Breast epithelium (tissue), 4 donors: ENCODE measurements at regions not wholly inside any gene's neighbourhood (a gene's known extent, or its start where the extent isn't known, plus 50 kb on each side); places are given as distances from the start of the nearest gene placed in this dataset.

Experiments
- DNase-seq, 2 donors: peaks; one replicate each; pipeline ENCODE4 v3.0.0-alpha.2; 2019; ENCODE audit warnings: low spot score in 2 of 2
- H3K27ac ChIP-seq, 2 donors: fragments of 200-600 bp; sonication (generic) in 1 of 2; one replicate each; pipeline ENCODE4 v1.5.1; 2016 to 2019; ENCODE audit warnings: mild to moderate bottlenecking in 1 of 2
- H3K27me3 ChIP-seq, 2 donors: fragments of 200-600 bp; sonication (generic) in 1 of 2; one replicate each; pipeline versions ENCODE4 v1.5.1 to v1.6.0; 2017 to 2019; ENCODE audit warnings: control low read depth in 1 of 2, mild to moderate bottlenecking in 1 of 2
- H3K36me3 ChIP-seq: fragments of 200-600 bp; one replicate; pipeline ENCODE4 v1.5.1; 2019
- H3K4me1 ChIP-seq, 2 donors: fragments of 200-600 bp; sonication (generic); one replicate each; pipeline ENCODE4 v1.5.1; 2016 to 2019; ENCODE audit warnings: control low read depth in 1 of 2
- H3K4me3 ChIP-seq, 3 donors: fragments of 200-600 bp; sonication (generic); 1 replicate in 2 of 3; 2 replicates in 1 of 3; pipeline ENCODE4 v1.5.1; 2016 to 2019; ENCODE audit warnings: mild to moderate bottlenecking in 3 of 3, moderate library complexity in 2 of 3
- H3K9me3 ChIP-seq, 2 donors: fragments of 200-600 bp; sonication (generic) in 1 of 2; one replicate each; pipeline ENCODE4 v1.5.1; 2016 to 2019; ENCODE audit warnings: control low read depth in 1 of 2
- CTCF ChIP-seq, 3 donors: fragments of 450-650 bp; IDR thresholded peaks; one replicate each; pipeline ENCODE4 v1.5.1; 2016 to 2017; ENCODE audit warnings: antibody characterized with exemption in 3 of 3, mild to moderate bottlenecking in 3 of 3, moderate library complexity in 3 of 3
- POLR2A ChIP-seq: fragments of 450-650 bp; IDR thresholded peaks from one replicate; pipeline ENCODE4 v1.6.1; 2016; ENCODE audit warnings: antibody characterized with exemption, mild to moderate bottlenecking, moderate library complexity
- POLR2AphosphoS5 ChIP-seq, 3 donors: sonication (generic); formaldehyde crosslinking; IDR thresholded peaks; one replicate each; pipeline ENCODE4 v1.6.1; 2017; ENCODE audit warnings: antibody characterized with exemption in 3 of 3
- intact Hi-C: fragments of 100-400 bp; cut with DNase I; formaldehyde crosslinking; loops from one replicate; pipeline ENCODE4 v1.15.1; 2023; ENCODE audit warnings: low total_unique reads

GRCh38 chr2:238515377-238515776 lies 88.7 kb downstream of the ASB1 start:
- H3K27me3 ChIP-seq, result no peaks in the 10 kb centered on the region
- no peaks in the 10 kb centered on the region for H3K4me1 ChIP-seq
- H3K9me3 ChIP-seq, result peaks cover 12 to 23% of the 10 kb centered on the region in 2 donors
- H3K4me3 ChIP-seq, result no peak overlapping the region
- no peak for DNase-seq
- intact Hi-C loops, result no loop called here
- TF ChIP-seq POLR2A (no peak), POLR2AphosphoS5 (IDR thresholded peaks at IDR 0.05) (no peak), CTCF (IDR thresholded peaks at IDR 0.05) (no peak)
- no peaks in the 10 kb centered on the region for H3K36me3 ChIP-seq
- no peak overlapping the region for H3K27ac ChIP-seq

GRCh38 chr2:238517209-238517608 lies 90.5 kb downstream of the ASB1 start:
- intact Hi-C loops, result no loop called here
- no peak overlapping the region for H3K4me3 ChIP-seq
- no peaks in the 10 kb centered on the region for H3K4me1 ChIP-seq
- TF ChIP-seq POLR2A (no peak), CTCF (IDR thresholded peaks at IDR 0.05) (no peak), POLR2AphosphoS5 (IDR thresholded peaks at IDR 0.05) (no peak)
- no peak for DNase-seq
- no peaks in the 10 kb centered on the region for H3K27me3 ChIP-seq
- H3K9me3 ChIP-seq, result peaks cover 12 to 23% of the 10 kb centered on the region in 2 donors
- H3K36me3 ChIP-seq, result no peaks in the 10 kb centered on the region
- H3K27ac ChIP-seq, result no peak overlapping the region

GRCh38 chr2:238518172-238518820 lies 91.6 kb downstream of the ASB1 start:
- Histone ChIP-seq H3K4me3 (peak overlapping the region in 1 of 3 donors; percentile 10), H3K4me1 (no peaks in the 10 kb centered on the region), H3K9me3 (peaks cover 12 to 23% of the 10 kb centered on the region in 2 donors), H3K27ac (peak overlapping the region in 1 of 2 donors; percentile 81), H3K27me3 (no peaks in the 10 kb centered on the region), H3K36me3 (no peaks in the 10 kb centered on the region)
- TF ChIP-seq POLR2AphosphoS5 (IDR thresholded peaks at IDR 0.05) (peak in 2 of 3 donors; percentile 31 to 90), CTCF (IDR thresholded peaks at IDR 0.05) (no peak), POLR2A (no peak)
- intact Hi-C loops, result no loop called here
- DNase-seq, result no peak

- no peaks in the 10 kb centered on the region for H3K27me3 ChIP-seq
- peaks cover 12 to 23% of the 10 kb centered on the region in 2 donors for H3K9me3 ChIP-seq
- H3K27ac ChIP-seq, result peak overlapping the region in 1 of 2 donors; percentile 81
- TF ChIP-seq POLR2AphosphoS5 (IDR thresholded peaks at IDR 0.05) (no peak), CTCF (IDR thresholded peaks at IDR 0.05) (no peak), POLR2A (no peak)
- H3K36me3 ChIP-seq, result no peaks in the 10 kb centered on the region
- intact Hi-C loops, result no loop called here
- no peak for DNase-seq
- H3K4me3 ChIP-seq, result peak overlapping the region in 1 of 3 donors; percentile 10
- no peaks in the 10 kb centered on the region for H3K4me1 ChIP-seq
Observed at GRCh38 chr2:238518821-238519186, 92.1 kb downstream of the ASB1 start.

GRCh38 chr2:238520359-238520886 lies 93.7 kb downstream of the ASB1 start:
- no peak for TF ChIP-seq POLR2AphosphoS5 (IDR thresholded peaks at IDR 0.05)
- TF ChIP-seq POLR2A, result no peak
- TF ChIP-seq CTCF (IDR thresholded peaks at IDR 0.05), result no peak
- no peak for DNase-seq
- Histone ChIP-seq H3K9me3 (peaks cover 12 to 23% of the 10 kb centered on the region in 2 donors), H3K27me3 (no peaks in the 10 kb centered on the region), H3K4me1 (no peaks in the 10 kb centered on the region), H3K4me3 (no peak overlapping the region), H3K27ac (peak overlapping the region in 1 of 2 donors; percentile 7), H3K36me3 (no peaks in the 10 kb centered on the region)
- intact Hi-C loops, result no loop called here
